HG02981 (cell line): ENCODE measurements at regions not wholly inside any gene's neighbourhood (a gene's known extent, or its start where the extent isn't known, plus 50 kb on each side); places are given as distances from the start of the nearest gene placed in this dataset.
"Not testable (repeated sequence)": the region's sequence is repeated elsewhere in the genome, so short reads cannot be mapped to it uniquely, and the experiment has no call there.

Source experiments
- ATAC-seq: cut with Tn5 transposase; IDR thresholded peaks from one replicate; pipeline ENCODE4 v1.9.1; 2021; ENCODE audit warnings: mild to moderate bottlenecking, moderate library complexity; ENCODE audit not compliant: unreplicated experiment

DNA sequence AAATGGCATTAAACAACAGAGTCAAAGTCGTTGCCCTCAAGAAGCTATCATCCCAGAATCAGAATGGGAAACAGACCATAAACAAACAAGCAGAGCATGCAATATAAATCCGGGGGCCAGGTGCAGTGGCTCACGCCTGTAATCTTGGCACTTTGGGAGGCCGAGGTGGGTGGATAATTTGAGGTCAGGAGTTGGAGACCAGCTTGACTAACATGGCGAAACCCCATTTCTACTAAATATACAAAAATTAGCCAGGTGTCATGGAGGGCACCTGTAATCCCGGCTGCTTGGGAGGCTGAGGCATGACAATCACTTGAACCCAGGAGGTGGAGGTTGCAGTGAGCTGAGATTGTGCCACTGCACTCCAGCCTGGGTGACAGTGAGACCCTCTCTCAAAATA lies 249.8 kb downstream of the CYRIA start:
- ATAC-seq: not testable (repeated sequence)

- ATAC-seq: no peak
These were observed 251.7 kb downstream of the CYRIA start for GRCh38 chr2:16413947-16414346.

GRCh38 chr2:16413285-16413684 lies 252.3 kb downstream of the CYRIA start:
- no peak for ATAC-seq

DNA sequence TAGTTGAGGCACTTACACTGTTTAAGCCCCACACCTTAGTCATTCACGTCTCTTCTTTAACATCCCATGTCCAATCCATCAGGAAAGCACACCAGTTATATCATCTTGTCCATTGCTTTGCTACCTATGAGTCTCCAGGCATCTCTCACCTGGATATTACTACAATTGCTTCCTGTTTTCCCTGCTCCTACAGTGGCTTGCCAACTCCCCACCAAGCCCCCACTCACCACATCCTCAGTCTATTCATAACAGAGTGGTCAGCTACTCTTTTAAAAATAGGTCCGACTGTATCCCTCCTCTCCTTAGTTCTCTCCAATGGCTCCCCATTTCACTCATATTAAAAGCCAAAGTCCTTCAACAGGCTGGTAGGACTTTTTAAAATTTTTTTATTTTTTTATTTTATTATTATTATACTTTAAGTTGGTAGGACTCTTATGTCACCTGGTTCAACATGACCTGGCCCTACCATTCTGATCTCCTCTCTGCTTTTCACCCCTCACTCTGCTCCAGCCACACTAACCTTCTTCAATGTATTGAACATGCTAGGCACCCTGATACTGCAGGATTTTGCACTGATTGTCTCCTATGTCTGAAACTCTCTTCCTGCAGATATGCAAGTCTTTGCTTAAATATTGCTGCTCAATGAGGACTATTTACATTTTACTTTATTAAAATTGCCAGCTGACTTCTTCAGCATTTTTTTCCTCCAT lies 253.2 kb downstream of the CYRIA start:
- no peak for ATAC-seq

GRCh38 chr2:16411788-16412187 lies 253.8 kb downstream of the CYRIA start:
- no peak for ATAC-seq

DNA sequence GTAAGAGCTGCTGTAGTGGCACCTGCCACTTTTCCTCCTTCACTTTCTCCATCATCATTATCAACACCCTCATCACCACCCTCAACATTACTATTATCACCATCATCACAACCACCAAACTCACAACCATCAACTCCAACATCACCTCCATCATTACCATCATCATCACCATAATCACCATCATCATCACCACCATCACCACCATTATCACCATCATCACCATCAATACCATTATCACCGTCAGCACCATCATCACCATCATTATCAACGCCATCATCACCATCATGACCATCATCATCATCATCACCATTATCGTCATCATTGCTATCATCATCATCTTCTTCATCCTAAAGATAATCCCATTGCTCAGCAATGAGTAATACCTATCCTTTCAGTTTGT lies 255.8 kb downstream of the CYRIA start:
- ATAC-seq: no peak

GRCh38 chr2:16409006-16409390 lies 256.6 kb downstream of the CYRIA start:
- ATAC-seq: no peak

GRCh38 chr2:16408331-16409005 lies 257.2 kb downstream of the CYRIA start:
- no peak for ATAC-seq

DNA sequence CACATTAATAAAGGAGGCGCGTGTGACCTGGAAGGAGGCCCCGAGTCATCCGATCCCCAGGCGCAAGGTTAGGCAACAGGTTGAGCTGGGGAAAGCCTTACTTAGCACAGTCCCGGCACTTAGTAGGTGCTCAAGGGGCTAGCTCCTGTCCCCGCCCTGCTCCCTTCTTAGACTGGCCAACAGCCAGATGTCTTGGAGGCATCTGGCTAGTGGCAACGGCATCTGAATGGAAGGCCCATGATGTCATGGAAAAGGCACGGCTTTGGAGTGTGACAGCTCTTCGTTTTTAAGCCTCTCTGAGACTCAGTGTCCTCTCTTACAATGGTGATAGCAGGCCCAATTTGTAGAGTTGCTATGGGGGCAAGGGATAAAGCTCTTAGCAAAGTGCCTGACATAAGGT lies 258.3 kb downstream of the CYRIA start:
- no peak for ATAC-seq

DNA sequence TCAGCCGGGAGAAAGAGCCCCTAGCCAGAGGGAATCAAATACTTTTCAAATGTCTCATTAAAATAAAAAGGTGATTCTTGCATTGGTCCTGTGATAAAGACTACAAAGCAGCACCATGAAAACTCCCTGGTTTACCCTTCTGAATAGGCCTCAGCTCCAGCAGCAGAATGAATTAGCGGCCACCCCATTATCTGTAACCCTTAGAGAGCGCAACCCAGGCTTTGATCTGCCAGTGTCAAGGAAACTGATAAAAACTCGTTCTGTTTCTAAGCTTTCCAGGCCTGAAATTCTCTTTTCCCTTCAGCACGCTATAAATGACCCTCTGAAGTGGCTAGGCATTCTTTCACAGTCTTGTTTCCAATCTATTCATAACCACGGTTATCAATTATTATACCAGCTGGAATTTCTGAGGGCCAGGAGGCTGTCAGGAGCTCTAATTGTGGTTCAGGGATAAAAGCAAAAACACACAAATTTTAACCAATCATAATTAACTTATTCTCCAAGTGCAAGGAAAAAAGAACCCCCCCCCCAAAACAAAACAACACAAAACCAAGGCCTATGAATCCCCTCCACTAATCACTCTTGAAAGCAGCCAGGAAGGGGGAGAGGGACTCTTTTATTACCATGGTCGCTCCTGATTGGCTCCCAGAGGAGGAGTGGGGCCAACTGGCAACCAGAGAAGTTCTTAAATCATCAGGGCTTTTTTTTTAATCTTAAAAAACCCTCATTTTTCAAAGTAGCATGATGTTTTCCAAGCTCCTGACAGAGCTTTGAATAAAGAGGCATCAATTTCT lies 258.9 kb downstream of the CYRIA start:
- ATAC-seq: no peak

DNA sequence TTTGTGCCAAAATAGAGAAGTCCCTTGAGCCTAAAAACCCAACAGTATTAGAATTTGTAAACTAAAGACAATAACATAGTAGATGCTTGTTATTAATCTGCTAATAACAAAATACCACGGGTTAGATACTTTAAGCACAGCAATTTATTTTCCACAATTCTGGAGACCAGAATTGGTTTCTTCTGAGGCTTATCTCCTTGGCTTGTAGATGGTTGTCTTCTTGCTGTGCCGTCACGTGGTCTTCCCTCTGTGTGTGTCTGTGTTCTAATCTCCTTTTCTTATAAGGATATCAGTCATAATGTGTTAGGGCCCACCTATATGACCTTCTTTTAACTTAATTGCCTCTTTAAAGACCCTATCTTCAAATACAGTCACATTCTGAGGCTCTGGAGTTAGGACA lies 260.1 kb downstream of the CYRIA start:
- ATAC-seq: no peak

DNA sequence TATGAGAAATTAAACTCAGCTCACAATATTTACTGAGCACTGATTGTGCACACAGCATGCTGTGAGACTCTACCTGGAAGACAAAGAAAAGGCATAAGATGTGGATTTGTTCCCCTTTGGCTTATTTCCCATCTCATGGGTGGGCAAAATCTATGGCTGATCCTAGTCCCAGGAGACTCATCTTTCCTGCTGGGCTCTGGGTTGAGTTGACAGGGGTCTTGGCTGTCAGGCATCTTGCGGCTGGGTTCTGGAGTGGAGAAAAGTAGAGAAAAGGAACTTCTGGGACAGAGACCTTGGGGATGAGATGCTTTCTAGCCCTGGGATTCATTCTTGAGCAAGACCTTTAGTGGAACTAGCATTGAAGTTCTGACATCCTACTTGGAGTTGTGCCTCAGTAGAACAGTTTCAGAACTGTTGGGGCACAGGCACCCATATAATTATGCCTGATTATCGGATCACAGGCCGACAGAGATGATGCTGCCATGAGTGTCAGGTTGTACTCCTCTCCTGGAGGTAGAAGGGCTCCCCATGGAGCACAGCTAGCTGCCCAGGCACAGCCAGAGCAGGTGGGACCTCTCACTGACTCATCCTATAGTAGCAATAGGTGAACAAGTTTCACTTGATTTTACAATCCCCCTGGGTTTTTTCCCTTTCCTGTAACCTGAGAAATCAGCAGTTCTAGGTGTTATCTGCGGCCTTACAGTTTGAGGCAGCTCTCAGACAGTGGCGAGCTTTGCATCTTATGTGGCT lies 260.9 kb downstream of the CYRIA start:
- no peak for ATAC-seq

- no peak for ATAC-seq
These were observed 261.5 kb downstream of the CYRIA start for GRCh38 chr2:16404146-16404545.

GRCh38 chr2:16402891-16403290 lies 262.7 kb downstream of the CYRIA start:
- no peak for ATAC-seq

- no peak for ATAC-seq
These were observed 263.8 kb downstream of the CYRIA start for GRCh38 chr2:16401761-16402300.

GRCh38 chr2:16400127-16400623 lies 265.5 kb downstream of the CYRIA start:
- ATAC-seq: no peak

GRCh38 chr2:16398486-16399043 lies 267.1 kb downstream of the CYRIA start:
- ATAC-seq: no peak

GRCh38 chr2:16397681-16398475 lies 267.8 kb downstream of the CYRIA start:
- ATAC-seq: no peak

- no peak for ATAC-seq
These were observed 268.6 kb downstream of the CYRIA start for GRCh38 chr2:16396986-16397385.

DNA sequence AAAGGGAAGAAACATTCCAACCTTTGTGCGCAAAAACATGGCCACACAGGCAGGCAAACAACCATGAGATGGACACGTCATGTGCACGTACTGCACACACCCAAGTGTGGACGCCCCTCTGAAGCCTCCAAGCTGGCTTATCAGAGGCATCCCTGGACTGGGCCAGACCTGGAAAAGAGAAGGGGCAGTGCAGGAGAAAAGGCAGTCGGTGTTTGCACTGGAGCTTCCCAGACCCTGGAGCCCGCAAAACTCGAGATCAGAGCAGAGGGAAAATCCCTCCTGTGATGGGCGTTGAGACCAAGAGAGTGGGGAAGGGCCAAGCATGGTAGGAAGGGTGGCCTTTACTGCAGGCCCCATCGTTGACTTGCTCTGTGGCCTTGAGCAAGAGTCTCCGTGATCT lies 269.5 kb downstream of the CYRIA start:
- no peak for ATAC-seq
